Stimulated activated effector memory CD8-positive, alpha-beta T cell treated with anti-CD3 and anti-CD28 coated beads, Interleukin-12 subunit alpha, Interleukin-12 subunit beta, amount 100 ng/mL, for 72 hours (primary cell): ENCODE measurements at regions not wholly inside any gene's neighbourhood (a gene's known extent, or its start where the extent isn't known, plus 50 kb on each side); places are given as distances from the start of the nearest gene placed in this dataset.

Source experiments
- ATAC-seq: fragments of 150-1000 bp; cut with Tn5 transposase; 2 replicates; pipeline ENCODE4 v1.10.0; 2021
- DNase-seq, 2 donors: peaks; one replicate each; pipeline ENCODE4 v3.0.0; 2021 to 2022; ENCODE audit warnings: low spot score in 2 of 2
- H3K27ac Mint-ChIP-seq: one replicate; pipeline ENCODE4 v1.8.0; 2022; ENCODE audit warnings: mild to moderate bottlenecking, mixed read lengths
- H3K36me3 Mint-ChIP-seq: one replicate; pipeline ENCODE4 v1.8.0; 2022; ENCODE audit warnings: mild to moderate bottlenecking, mixed read lengths
- H3K4me1 Mint-ChIP-seq: one replicate; pipeline ENCODE4 v1.8.0; 2022; ENCODE audit warnings: mixed read lengths
- H3K4me3 Mint-ChIP-seq: one replicate; pipeline ENCODE4 v1.8.0; 2022; ENCODE audit warnings: mild to moderate bottlenecking, mixed read lengths
- H3K9me3 Mint-ChIP-seq: one replicate; pipeline ENCODE4 v1.8.0; 2022; ENCODE audit warnings: mixed read lengths

GRCh38 chr6:106892186-106892585 lies 82.3 kb downstream of the CD24 start:
- Mint-ChIP-seq H3K27ac (no peak overlapping the region), H3K9me3 (no peaks in the 10 kb centered on the region), H3K36me3 (no peaks in the 10 kb centered on the region), H3K4me3 (no peak overlapping the region), H3K4me1 (no peaks in the 10 kb centered on the region)
- ATAC-seq (no peak), DNase-seq (no peak)

- Mint-ChIP-seq H3K4me3 (no peak overlapping the region), H3K9me3 (no peaks in the 10 kb centered on the region), H3K4me1 (no peaks in the 10 kb centered on the region), H3K36me3 (no peaks in the 10 kb centered on the region), H3K27ac (no peak overlapping the region)
- ATAC-seq (no peak), DNase-seq (no peak)
Measured at GRCh38 chr6:106890447-106890846, 84.1 kb downstream of the CD24 start.

GRCh38 chr6:106889692-106890091 lies 84.8 kb downstream of the CD24 start:
- H3K4me1 Mint-ChIP-seq = no peaks in the 10 kb centered on the region
- no peaks in the 10 kb centered on the region for H3K9me3 Mint-ChIP-seq
- H3K36me3 Mint-ChIP-seq = no peaks in the 10 kb centered on the region
- DNase-seq = no peak
- H3K27ac Mint-ChIP-seq = no peak overlapping the region
- H3K4me3 Mint-ChIP-seq = no peak overlapping the region
- no peak for ATAC-seq

- Mint-ChIP-seq H3K4me1 (no peaks in the 10 kb centered on the region), H3K36me3 (no peaks in the 10 kb centered on the region), H3K27ac (no peak overlapping the region), H3K4me3 (no peak overlapping the region), H3K9me3 (no peaks in the 10 kb centered on the region)
- no peak for ATAC-seq
- DNase-seq = no peak
Measured at GRCh38 chr6:106886922-106887797, 87.4 kb downstream of the CD24 start.

GRCh38 chr6:106886081-106886843 lies 88.3 kb downstream of the CD24 start:
- Mint-ChIP-seq H3K9me3 (no peaks in the 10 kb centered on the region), H3K4me3 (no peak overlapping the region), H3K27ac (no peak overlapping the region), H3K36me3 (no peaks in the 10 kb centered on the region), H3K4me1 (no peaks in the 10 kb centered on the region)
- DNase-seq (no peak), ATAC-seq (no peak)

- no peaks in the 10 kb centered on the region for H3K36me3 Mint-ChIP-seq
- ATAC-seq = no peak
Measured at GRCh38 chr6:106885679-106886078, 88.8 kb downstream of the CD24 start.

GRCh38 chr6:106884576-106884975 lies 90.0 kb downstream of the CD24 start:
- Mint-ChIP-seq H3K4me3 (no peak overlapping the region), H3K9me3 (no peaks in the 10 kb centered on the region), H3K36me3 (no peaks in the 10 kb centered on the region), H3K27ac (no peak overlapping the region), H3K4me1 (no peaks in the 10 kb centered on the region)
- DNase-seq (no peak), ATAC-seq (no peak)

More at GRCh38 chr6:106885679-106886078, 88.8 kb downstream of the CD24 start:
- no peak overlapping the region for H3K4me3 Mint-ChIP-seq
- DNase-seq = no peak
- no peaks in the 10 kb centered on the region for H3K4me1 Mint-ChIP-seq
- no peak overlapping the region for H3K27ac Mint-ChIP-seq
- H3K9me3 Mint-ChIP-seq = no peaks in the 10 kb centered on the region

- H3K4me1 Mint-ChIP-seq = no peaks in the 10 kb centered on the region
- ATAC-seq = no peak
- H3K4me3 Mint-ChIP-seq = no peak overlapping the region
- no peak overlapping the region for H3K27ac Mint-ChIP-seq
- DNase-seq = no peak
- H3K9me3 Mint-ChIP-seq = no peaks in the 10 kb centered on the region
- H3K36me3 Mint-ChIP-seq = no peaks in the 10 kb centered on the region
Measured at GRCh38 chr6:106883808-106884262, 90.7 kb downstream of the CD24 start.

GRCh38 chr6:106882601-106883518 lies 91.7 kb downstream of the CD24 start:
- no peak overlapping the region for H3K4me3 Mint-ChIP-seq

GRCh38 chr6:106882138-106882537 lies 92.4 kb downstream of the CD24 start:
- no peak for ATAC-seq
- Mint-ChIP-seq H3K27ac (no peak overlapping the region), H3K4me3 (no peak overlapping the region), H3K36me3 (no peaks in the 10 kb centered on the region), H3K4me1 (no peaks in the 10 kb centered on the region), H3K9me3 (no peaks in the 10 kb centered on the region)
- DNase-seq = no peak

More at GRCh38 chr6:106882601-106883518, 91.7 kb downstream of the CD24 start:
- no peak for DNase-seq
- no peak for ATAC-seq
- Mint-ChIP-seq H3K4me1 (no peaks in the 10 kb centered on the region), H3K27ac (no peak overlapping the region), H3K9me3 (no peaks in the 10 kb centered on the region), H3K36me3 (no peaks in the 10 kb centered on the region)

GRCh38 chr6:106880952-106881351 lies 93.6 kb downstream of the CD24 start:
- H3K4me1 Mint-ChIP-seq = no peaks in the 10 kb centered on the region
- DNase-seq (no peak), ATAC-seq (no peak)
- H3K36me3 Mint-ChIP-seq = no peaks in the 10 kb centered on the region
- H3K27ac Mint-ChIP-seq = no peak overlapping the region
- peaks cover 2% of the 10 kb centered on the region for H3K9me3 Mint-ChIP-seq
- no peak overlapping the region for H3K4me3 Mint-ChIP-seq

GRCh38 chr6:106875782-106876321 lies 98.7 kb downstream of the CD24 start:
- Mint-ChIP-seq H3K27ac (no peak overlapping the region), H3K36me3 (no peaks in the 10 kb centered on the region), H3K4me3 (no peak overlapping the region), H3K4me1 (no peaks in the 10 kb centered on the region), H3K9me3 (peaks cover 2% of the 10 kb centered on the region)
- ATAC-seq (peak; percentile 34), DNase-seq (no peak)

GRCh38 chr6:106874481-106874880 lies 100.0 kb downstream of the CD24 start:
- no peaks in the 10 kb centered on the region for H3K4me1 Mint-ChIP-seq
- no peak overlapping the region for H3K4me3 Mint-ChIP-seq
- no peak for DNase-seq
- no peaks in the 10 kb centered on the region for H3K36me3 Mint-ChIP-seq
- no peak overlapping the region for H3K27ac Mint-ChIP-seq
- ATAC-seq = no peak
- peaks cover 2% of the 10 kb centered on the region for H3K9me3 Mint-ChIP-seq

- H3K4me3 Mint-ChIP-seq = no peak overlapping the region
- peaks cover 2% of the 10 kb centered on the region for H3K9me3 Mint-ChIP-seq
- DNase-seq (no peak), ATAC-seq (no peak)
- no peaks in the 10 kb centered on the region for H3K36me3 Mint-ChIP-seq
- H3K4me1 Mint-ChIP-seq = no peaks in the 10 kb centered on the region
- no peak overlapping the region for H3K27ac Mint-ChIP-seq
Measured at GRCh38 chr6:106872049-106872448, 102.5 kb downstream of the CD24 start.
